ENCODE measurements at regions not wholly inside any gene's neighbourhood (a gene's known extent, or its start where the extent isn't known, plus 50 kb on each side); places are given as distances from the start of the nearest gene placed in this dataset.
"Not testable (repeated sequence)": the region's sequence is repeated elsewhere in the genome, so short reads cannot be mapped to it uniquely, and the experiment has no call there.

DNA sequence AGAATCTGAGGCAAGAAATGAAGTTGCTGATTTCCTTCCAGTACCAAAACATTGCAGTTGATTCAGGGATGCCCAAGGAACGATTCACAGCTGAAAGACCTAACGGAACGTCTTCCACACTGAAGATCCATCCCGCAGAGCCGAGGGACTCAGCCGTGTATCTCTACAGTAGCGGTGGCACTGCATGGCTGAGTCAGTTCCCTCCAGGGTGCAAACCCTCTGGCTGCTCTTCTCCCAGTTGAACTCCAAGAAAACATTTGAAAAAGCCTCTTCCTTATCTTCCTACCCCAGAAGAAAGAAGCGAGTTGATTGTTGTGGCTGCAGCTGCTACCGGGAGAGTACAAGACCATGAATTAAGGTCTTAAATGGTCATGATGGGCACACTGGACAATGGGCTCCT is 147.1 kb upstream of the PRSS1 start:
- DNase-seq, result no peak

DNA sequence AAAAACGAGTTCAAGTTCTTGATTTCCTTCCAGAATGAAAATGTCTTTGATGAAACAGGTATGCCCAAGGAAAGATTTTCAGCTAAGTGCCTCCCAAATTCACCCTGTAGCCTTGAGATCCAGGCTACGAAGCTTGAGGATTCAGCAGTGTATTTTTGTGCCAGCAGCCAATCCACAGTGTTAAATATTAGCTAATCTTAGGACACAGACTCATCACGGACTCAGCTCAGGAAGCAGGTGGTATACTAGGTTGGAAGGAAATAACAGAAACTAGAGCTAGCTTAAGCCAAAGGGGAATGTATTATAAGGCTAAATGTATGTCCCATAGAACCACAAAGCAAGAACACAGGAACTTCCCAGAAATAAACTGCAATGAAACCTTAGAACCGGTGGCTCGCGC is 151.0 kb upstream of the PRSS1 start:
- no peak for DNase-seq

DNA sequence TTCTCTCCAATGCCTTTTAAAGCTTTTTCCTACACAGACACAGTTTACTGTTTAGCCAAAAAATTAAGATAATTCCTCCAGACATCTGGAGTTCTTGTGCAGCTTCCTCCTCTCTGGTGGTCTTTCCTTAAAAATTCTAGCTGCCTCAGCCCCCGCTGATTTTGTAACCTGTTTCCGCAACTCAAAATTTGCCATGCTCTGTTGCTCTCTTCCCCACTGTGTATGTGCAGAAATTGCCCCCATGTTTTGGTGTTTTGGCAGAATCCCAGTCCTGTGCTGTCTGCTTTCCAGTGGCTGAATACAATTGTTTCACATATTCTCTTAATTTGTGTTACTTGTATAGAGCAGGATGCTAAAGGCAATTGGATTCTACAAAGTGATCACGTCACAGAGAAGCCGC is 151.7 kb upstream of the PRSS1 start:
- DNase-seq, result no peak

DNA sequence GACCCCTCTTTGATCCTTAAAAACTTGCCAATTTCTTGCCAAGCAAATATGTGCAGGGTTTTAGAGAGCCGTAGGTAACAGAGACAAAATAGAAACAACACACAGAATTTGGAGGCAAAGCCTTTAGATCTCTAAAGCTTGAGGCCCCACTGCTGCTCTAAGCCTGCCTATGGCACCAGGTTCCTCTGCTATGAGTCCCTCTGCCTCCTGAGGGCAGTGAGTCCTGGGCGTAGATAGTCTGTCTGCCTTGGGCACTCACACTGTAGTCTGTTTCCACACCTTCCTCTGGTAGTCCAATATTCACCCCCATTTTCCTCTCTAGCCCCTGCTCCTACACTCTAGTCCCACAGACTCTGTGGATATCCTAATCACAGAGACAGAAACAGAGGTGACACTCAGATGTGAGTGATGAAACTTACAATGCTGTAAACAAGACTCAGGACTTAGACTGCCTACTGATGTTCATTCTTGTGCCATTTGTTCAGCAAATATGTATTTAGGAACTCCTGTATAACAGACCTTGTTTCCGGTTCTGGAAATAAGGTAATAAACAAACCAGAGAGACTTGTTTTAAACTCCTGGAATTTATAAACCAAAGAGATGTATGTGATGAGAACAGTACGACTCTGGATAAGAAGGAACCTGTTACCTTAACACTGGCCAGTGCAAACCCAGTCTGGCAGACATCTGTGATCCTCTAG is 153.3 kb upstream of the PRSS1 start:
- DNase-seq, result no peak

DNA sequence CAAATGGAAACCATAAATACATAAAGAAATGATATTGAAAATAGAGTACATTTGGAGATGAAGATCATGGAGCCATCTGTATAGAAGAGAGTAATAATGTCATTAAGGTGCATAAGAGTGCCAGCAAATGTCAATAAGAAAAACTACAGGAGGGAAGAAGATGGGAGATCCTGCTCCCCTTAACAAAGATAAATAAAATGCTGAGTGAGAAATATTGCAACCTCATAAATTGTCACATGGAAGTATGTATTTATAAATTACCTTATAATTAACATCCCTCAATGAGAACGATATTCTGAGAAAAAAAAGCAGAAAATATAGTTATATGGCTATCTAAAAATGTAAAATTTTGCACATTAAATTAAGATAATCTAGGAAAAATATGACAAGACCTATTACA is 155.2 kb upstream of the PRSS1 start:
- no peak for DNase-seq

DNA sequence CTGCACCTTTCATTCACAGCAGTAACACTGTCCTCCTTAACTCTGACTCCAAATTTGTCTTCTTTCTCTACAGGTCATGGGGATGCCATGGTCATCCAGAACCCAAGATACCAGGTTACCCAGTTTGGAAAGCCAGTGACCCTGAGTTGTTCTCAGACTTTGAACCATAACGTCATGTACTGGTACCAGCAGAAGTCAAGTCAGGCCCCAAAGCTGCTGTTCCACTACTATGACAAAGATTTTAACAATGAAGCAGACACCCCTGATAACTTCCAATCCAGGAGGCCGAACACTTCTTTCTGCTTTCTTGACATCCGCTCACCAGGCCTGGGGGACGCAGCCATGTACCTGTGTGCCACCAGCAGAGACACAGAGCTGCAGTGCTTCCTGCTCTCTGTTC is 156.2 kb upstream of the PRSS1 start:
- DNase-seq, result no peak

DNA sequence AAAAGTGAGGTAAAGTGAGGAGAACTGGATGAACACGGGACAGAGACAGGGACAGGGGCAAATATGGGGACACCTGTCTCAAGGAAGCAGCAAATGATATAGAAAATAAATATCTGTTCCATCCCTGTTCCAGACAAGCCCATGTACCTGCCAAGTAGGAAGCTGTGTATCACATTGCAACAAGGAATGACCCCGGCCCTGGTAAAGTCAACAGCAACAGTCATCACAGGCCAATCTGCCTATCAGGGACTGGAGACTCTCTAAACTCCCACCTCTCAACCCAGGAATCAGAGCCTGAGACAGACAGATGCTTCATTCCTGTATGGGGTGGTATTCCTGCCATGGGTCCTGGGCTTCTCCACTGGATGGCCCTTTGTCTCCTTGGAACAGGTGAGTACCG is 156.6 kb upstream of the PRSS1 start:
- DNase-seq, result no peak

DNA sequence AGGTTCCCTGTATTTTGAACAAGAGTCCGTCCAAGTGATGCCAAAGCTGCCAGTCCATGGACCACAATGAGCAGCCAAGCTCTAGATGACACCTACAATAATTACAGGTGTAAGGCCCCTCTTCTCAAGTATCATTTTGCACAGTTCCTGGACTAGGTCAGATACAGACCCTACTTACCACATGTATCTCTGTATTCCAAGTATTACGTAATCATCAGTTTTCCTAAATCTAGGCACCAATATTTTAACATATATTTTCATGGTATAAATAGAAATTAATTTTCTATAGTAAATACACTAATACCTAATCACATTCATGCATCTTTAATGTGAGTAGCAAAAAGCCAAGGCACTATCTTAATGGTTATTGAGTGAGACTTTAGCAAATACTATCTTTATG is 157.0 kb upstream of the PRSS1 start:
- no peak for DNase-seq

DNA sequence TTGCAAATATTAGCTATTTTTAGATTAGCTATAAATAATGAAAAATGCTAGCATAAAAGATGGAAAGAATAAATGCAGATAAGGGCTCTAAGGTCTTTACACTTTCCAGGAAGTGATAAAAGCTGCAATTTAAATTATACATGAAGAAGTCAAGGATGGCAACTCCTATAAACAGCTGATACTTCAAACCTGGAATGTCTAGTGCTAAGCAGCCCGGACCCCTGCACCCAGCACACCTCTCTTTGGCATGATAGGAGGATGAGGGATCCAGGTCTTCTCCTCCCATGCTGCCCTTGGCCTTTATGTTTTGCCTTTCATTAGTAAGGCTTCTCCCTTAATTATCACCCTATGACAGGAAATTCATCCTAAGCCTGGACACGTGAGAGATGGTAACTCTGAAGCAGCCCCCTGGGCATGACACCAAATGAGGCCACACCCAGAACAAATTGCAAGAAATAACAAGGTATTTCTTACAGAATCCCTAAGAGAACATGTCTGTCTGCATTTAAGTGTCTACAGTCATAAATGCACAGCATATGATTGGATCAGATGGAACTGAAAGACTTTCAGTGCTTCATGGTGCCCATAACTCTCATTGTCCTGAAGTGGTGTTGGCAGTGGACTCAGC is 158.3 kb upstream of the PRSS1 start:
- no peak for DNase-seq

DNA sequence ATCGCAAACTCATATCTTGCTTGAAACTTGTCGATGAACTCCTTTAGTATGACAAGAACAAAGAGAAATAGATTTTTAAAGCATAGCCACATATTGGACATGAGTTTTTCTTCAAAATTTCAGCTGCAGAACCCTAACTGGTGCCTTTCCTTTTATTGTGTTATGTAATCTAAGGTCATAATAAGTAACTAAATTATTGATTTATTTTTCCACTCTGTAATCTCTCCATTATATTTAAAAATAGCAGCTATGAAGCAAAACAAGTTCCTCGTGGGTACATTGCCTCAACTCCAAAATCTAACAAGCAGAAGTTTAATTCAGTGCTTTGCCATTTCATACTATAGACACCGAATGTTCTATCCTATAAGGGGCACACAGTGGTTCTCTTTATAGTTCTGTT is 159.2 kb upstream of the PRSS1 start:
- no peak for DNase-seq

DNA sequence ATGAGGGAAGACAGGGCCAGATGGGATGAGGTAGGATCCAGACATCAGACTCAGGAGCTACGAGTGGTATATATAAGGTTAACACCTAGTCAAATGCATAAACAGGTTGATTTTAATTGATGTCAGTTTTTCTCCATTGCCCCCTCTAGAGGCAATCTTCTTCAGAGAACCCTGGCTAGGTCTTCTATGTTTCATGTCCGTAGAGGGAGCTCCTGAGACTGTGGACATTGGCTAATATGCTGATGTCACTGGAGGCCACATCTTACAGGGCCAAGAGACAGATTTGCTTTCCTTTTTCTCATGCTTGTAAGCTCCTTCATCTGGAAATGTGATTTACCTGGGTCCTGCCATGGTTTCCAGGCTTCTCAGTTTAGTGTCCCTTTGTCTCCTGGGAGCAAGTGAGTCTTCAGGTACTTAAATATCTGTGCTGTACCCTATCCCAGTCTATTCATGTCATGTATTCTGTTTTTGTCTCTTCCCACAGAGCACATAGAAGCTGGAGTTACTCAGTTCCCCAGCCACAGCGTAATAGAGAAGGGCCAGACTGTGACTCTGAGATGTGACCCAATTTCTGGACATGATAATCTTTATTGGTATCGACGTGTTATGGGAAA is 161.6 kb upstream of the PRSS1 start:
- no peak for DNase-seq

DNA sequence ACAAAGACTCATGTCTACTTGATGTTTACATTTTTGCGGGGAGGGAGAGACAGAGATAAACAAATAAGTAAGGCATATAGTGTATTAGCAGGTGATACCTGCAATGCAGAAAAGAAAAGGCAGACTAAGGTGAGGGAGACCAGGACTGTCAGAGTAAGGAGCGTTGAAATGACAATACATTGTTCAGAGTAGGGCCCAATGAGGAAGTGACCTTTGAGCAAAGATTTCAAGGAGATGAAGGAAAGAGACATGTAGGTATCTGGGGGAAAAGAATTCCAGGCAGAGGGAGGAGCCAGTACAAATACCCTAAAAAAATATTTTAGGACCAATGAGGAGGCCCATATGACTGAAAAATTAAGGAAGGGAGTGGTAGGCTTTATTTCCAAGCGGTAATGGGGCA is 162.7 kb upstream of the PRSS1 start:
- no peak for DNase-seq

DNA sequence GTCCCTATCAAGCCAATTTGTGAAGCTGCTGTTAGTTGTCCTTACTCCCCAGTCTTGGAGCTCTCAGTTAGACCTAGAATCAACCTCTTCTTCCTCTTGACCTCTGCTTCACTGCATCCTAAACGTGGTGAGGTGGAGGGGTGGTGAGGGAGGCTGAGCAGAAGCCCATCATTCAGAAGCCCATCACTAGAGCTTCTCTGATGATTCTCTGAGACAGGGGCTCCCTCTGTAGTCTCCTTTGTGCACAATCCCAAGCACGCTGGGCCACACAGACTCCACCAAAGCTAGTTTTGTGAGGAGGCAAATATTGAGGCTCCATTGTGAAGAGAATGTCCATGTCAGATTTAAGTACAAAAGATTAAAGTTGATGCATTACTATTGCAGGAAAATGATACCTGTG is 163.8 kb upstream of the PRSS1 start:
- DNase-seq, result no peak

DNA sequence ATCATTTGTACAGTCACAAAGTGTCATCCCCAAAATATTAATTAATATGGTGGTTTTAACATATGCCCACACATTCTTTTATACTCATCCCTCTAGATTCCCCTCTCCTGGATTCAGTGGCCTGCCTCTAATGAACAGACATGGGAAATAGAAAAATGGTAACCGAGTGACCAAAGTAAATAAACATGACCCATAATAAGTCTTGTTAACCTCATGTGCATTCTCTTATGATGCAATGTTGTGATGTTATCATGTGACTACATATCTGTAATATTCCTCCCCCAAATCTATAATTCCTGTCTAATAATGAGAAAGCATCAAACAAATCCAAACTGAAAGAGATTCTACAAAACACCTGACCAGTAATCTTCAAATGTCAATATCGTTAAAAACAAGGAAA is 164.5 kb upstream of the PRSS1 start:
- no peak for DNase-seq

DNA sequence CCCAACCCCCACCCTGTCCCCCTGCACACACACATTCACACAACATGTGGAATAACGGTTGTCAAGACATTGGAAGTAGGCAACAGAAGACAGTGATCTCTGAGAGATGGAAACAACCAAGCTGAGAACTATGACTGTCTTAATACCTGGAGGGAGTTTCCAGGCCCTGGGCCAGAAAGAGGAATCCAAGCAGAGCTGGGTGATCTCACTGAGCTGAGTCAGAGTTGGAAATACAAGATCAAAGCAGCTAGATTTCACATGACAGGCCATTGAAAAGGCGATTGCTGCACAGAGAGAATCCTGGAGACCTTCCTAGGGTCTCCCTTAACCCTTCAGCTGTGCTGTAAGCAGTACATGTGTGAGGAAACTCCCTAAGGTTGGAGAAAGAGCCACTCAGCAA is 165.8 kb upstream of the PRSS1 start:
- DNase-seq, result peak in 1 of 2 donors; percentile 18

DNA sequence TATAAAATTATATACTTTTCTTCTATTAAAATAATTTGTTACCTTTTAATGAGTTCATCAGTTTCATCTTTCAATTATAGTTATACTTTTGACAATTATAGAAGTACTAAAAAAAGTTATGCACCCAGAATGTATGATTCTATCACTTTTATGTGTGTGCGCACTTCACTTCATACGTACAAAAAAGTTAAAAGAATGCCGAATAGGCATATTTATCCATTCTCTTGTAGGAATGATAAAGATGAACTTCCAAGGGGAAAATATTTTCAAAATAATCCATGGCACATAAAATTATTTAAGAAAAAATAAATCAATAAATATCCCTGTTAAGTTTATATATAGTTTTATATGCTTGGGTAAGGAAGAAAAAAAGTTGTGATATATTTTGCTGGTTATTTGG is 166.9 kb upstream of the PRSS1 start:
- no peak for DNase-seq

DNA sequence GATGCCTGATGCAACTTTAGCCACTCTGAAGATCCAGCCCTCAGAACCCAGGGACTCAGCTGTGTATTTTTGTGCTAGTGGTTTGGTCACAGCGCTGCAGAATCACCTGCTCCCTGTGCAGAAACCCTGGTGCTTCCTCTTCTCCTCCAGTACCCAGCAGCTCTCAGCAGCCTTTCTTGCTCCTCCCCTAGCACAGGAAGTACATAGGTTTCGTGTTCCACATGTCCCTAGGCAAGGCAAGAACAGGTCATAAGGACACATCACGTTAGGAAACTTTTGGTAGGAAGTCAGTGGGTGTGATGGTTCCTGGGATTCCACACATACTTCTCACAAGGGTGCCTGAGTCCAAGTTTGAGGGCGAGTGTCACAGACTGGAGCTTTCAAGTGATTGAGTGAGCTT is 167.9 kb upstream of the PRSS1 start:
- peak in 1 of 2 donors; percentile 7 for DNase-seq

DNA sequence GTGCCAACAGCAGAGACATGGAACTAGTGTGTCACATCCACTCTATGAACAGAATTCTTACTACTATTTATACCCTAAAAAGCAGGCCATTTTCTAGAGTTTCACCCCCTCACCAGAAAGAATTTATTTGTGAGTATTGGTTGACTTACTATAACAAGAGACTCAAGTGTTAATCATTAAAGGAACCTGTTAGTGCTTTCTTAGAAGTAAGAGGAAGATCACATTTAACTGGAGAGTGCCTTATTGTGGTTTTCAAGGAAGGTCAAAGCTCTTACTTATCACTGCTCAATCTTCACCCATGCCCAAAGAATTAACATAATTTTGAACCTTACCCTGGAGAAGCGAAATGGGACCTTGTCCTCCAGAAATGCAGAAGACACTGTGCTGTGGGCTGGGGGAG is 169.3 kb upstream of the PRSS1 start:
- DNase-seq, result no peak

DNA sequence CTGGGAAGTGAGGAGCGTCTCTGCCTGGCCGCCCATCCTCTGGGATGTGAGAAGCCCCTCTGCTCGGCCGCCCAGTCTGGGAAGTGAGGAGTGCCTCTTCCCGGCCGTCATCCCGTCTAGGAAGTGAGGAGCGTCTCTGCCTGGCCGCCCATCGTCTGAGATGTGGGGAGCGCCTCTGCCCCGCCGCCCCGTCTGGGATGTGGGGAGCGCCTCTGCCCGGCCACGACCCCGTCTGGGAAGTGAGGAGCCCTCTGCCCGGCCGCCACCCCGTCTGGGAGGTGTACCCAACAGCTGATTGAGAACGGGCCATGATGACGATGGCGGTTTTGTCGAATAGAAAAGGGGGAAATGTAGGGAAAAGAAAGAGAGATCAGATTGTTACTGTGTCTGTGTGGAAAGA is 173.9 kb upstream of the PRSS1 start:
- DNase-seq, result not testable (repeated sequence)

DNA sequence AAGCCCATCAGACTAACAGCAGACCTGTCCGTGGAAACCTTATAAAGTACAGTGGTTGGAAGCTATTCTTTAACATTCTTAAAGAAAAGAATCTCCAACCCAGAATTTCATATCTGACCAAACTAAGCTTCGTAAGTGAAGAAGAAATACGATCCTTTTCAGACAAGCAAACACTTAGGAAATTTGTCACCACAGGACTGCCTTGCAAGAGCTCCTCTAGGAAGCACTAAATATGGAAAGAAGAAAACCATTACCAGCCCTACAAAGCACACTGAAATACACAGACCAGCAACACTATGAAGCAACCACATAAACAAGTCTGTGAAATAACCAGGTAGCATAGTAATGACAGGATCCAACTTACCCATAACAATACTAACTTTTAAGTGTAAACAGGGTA is 177.7 kb upstream of the PRSS1 start:
- no peak for DNase-seq

DNA sequence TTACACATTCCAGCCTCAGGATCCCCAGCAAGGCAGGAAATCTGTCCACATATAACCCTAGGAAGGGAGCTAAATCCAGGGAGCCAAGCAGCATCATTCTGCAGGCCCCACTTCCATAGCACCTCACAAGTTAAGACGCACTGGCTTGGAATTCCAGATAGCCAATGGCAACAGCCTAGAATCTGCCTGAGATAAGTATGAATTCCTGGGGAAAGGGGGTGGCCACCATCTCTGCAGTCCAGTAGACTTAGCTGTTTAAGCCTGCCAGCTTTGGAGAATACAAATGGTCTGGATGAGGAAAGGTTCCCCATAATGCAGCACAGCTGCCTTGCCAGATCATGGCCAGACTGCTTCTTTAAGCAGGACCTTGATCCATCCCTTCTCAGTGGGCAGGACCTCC is 179.4 kb upstream of the PRSS1 start:
- DNase-seq, result no peak

DNA sequence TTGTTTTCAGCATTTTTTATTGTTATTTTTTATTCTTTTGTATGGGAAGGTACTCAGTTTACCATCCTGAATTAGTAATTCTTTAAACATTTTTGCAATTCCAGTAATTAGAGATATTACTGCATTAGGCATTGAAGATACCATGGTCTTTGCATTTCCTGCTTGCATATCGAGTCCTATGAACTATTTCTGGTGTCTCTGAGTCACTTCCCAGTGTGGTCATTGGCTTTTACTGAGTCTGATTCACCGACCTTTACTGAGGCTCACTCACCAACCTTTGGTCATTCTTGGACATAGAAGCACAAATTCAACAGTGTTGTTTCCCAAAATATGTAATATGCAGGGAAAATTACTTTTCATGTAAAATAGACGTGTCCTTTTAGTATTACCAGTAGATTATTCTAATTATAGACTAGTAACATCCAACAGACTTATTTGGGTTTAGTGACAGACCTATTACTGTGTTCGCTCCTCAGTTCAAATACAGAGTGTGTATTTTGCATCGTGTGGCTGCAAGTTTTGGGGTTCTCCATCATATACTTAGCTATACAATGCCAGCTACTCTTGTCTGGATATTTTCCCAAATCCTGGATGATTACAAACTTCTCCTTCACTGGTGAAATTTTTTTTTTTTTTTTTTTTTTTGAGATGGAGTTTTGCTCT is 180.7 kb upstream of the PRSS1 start:
- no peak for DNase-seq

DNA sequence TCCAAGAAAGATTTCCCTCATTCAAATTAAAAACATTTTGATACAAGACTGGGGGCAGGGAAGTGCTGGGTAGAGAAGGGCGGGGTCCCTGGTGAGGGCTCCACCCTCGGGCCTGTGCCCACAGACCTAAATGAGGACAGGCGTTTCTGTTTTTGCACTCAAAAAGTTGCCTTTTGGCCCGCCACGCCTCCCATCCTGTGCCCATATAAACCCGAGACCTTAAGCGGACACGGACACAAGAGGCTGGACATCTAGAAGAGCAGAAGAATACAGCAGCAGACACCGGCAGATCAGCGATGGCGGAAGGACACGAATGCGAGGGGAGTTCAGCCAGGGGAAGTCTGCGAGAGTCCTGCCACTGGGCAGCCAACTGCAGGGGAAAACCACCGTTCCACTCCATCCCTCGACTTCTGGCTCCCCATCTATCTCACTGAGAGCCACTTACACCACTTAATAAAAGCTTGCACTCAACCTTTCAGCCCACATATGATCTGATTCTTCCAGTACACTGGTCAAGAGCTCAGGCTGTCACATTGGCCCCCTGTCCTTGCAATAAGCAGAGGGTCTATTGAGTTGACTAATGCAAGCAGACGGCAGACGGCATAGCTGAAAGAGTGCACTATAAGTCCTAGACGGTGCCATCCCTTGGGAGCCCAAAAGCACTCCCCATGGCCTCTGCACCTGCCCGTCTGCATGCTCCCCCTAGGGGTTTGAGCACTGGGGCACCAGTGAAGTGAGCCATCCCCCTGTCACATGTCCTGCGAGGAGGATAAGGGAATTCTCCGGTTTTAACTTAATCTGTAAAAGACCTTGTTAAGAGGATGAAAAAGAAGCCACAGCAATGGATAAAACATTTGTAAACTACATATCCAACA is 181.8 kb upstream of the PRSS1 start:
- no peak for DNase-seq

Data from stimulated activated CD4-positive, alpha-beta T cell treated with anti-CD3 and anti-CD28 coated beads, Interleukin-2, amount 100 ng/mL, for 48 hours (primary cell).